NCI-H2081 treated with DMSO at 0.1 percent for 48 hours (cell line): ENCODE measurements at regions not wholly inside any gene's neighbourhood (a gene's known extent, or its start where the extent isn't known, plus 50 kb on each side); places are given as distances from the start of the nearest gene placed in this dataset.

Experiments used
- DNase-seq: peaks from one replicate; lab custom pipeline; 2025; lab: John Stamatoyannopoulos, UW

DNA sequence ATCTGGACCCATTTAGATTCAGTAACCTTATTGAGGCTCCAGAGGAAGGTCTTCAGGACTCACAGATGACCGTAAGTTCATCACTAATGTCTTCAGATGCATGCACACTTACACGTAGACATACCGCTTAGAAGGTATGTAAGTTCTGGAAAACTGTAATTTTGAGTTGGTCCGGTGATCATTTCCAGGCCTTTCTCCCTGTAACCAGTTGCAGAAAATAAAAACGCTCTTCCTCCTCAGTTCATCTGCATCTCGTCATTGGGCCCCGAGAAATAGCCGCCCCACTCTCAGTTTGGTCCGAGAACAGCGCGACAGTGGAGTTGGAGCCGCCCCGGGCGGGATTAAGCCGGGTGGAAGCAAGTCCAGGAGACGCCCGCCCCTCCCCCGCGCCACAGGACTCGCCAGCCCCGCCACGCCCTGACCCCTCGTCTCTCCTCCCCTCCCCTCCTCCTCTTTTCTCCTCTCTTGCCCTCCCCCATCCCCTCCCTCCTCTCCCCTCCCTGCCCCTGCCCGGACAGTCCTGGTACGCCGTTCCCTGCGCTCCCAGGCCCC is 83.7 kb downstream of the TNFAIP2 start:
- DNase-seq = no peak

- no peak for DNase-seq
Observed at GRCh38 chr14:103207388-103208072, 84.3 kb downstream of the TNFAIP2 start.

DNA sequence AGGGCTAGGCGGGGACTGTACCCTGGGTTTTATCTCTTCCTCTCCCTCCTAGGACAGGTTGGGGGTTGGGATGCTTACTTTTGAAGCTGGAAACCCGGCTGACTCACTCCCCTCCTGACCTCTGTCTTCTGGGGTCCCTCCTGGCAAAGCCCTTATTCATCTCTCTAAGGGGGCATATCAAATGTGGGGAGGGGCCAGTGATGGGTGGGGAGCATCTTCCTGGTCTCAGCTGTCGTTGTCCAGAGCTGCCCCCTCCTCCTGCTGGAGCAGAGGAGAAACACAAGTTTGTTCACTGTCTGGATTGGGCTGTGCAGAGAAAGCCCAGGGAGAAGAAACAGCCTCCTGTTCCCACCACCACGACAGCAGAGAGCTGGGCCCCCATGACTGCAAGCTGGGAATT is 85.8 kb downstream of the TNFAIP2 start:
- no peak for DNase-seq

DNA sequence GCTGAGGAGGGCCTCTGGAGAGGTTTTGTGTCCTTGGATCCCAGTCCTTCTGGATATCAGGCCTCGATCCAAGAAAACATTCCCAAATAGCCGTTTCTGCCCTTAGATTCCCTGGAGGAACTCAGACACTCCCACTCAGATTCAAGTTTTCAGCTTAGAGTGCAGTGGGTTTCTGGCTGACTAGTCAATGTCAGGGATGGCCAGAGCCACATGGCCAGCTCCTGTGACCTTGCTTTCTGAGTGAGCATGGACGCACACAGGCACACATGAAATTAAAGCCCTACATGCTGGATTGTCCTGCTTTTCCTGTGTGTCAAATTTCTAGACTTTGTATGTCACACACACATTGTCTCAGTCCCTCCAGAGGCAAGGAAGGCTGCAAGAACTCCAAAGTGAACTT is 86.2 kb downstream of the TNFAIP2 start:
- DNase-seq = no peak

DNA sequence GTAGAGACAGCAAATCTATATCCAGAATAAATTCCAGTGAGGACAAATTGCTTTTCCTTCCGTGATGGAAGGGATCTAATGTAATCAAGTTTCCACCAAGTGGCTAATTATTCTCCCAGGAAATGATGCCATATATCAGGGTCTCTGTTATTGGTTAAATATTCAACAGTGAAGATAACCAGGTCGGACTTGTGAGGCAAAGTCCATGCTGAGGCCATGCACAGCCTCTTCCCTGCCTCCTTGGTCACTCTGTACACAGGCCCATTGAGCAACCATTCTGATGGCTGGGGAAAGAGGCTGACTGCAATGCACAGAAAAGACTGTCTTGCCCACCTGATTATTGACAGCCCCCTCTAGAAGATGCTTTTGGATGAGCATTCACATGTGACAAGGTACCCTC is 90.1 kb downstream of the TNFAIP2 start:
- no peak for DNase-seq

DNA sequence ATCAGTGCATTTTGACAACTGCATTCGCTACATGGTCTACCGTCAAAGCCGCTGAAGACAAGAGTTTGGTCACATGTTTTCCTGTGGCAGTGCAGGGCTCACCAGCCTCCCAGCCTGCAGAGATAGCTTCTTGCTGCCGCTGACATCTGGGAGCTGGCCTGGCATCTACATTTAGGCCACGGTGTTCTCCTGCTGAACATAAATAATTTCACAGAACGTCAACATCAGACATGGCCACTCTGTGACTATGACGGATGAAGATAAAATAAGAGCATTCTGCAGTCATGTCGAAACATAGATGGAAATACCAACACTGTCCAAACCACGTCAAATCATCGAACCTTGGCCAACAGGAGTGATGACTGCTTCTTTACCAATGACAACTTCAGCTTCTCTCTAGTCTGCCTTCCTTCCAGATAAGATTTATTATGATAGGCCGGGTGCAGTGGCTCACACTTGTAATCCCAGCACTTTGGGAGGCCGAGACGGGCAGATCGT is 91.2 kb downstream of the TNFAIP2 start:
- DNase-seq = no peak

- DNase-seq = no peak
Observed at GRCh38 chr14:103216399-103216798, 93.1 kb downstream of the TNFAIP2 start.

GRCh38 chr14:103216857-103217256 is 93.6 kb downstream of the TNFAIP2 start:
- no peak for DNase-seq

GRCh38 chr14:103217538-103217937 is 94.3 kb downstream of the TNFAIP2 start:
- DNase-seq = no peak

DNA sequence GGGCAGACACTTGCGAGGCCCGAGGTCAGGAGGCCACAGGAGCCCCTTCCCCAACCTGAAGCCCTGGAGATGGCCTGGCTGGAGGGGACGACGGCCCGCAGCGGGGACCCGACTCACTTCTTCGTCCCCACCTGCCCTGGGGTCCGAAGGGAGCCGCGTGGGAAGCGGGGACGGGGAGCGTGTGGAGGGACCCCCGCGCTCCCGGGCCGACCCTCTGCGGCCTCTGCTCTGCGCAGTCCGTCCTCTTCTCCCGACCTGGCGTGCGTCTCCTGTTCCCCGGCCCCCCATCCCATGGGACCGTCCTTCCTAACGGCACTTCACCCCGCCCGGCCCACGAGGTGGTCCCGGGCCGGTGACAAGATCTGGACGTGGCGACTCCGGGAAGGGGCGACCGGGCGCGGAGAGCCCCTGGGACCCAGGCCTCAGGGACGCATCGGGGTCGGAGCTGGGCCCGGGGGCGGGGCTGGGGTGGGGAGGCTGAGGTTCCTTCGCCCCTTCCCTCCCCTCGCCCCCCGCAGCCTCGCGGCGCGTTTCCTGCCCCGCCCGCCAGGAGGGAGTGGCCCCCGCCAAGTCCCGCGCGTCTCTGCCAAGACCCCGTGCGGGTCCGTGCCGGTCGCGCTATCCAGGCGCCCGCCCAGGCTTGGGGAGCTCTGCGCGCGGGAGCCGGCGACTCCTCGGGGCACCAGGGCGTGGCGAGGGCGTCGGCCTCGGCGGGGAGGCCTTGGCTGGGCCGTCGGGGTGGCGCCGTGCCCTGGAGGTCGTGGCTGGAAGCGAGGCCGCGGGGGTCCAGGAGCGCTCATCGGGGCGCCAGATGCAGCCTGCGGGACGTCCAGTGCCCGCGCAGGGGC is 97.1 kb downstream of the TNFAIP2 start:
- no peak for DNase-seq

DNA sequence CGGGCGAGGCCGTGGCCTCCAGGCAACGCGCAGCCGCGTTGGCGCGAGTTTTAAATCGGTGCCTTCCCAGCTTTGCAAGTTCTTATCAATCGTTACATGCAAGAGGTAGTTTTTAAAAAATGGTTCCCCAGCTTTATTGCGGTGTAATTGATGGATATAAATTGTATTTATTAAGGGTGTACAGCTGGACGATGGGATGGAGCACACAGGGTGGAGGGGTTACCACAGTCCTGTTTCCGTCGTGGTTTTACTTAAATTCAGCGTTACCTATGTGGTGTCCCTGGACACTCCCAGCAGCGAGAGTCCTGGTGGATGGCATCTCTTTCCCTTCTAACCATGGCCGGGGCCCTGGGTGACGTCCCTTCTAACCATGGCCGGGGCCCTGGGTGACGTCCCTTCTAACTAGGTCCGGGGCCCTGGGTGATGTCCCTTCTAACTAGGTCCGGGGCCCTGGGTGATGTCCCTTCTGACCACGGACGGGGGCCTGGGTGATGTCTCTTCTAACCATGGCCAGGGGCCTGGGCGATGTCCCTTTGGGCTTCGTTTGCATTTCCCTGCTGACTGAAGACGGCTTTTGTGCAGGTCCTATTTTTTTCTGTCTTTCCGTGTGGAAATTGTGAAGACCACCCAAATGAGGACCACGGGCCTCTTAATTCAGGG is 97.9 kb downstream of the TNFAIP2 start:
- DNase-seq = no peak

DNA sequence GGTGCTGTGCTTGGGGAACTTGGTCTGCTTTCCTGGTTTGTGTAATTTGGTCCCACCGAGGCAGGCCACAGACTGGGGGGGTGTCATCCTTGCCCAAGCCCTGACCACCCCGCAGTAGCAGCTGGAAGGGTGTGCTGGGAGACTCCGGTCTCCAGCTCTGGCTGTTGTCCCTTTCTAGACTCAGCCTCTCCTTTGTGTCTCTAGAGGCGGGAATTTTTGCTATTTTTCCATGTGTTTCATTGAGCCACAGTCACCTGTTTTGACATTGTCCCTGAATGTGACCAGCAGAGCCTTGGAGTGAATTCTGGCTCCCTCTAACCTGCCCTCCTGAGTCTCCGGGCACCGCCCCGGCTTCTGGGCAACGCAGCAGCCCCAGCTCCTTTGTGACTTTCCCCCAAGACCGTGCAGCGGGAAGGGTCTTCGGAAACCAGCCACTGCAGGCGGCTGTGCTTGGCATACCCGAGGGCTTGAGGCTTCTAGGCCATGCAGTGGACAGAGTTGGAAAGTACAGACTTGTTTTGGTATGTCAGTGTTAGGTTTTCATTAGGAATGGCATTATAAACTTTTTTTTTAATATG is 98.6 kb downstream of the TNFAIP2 start:
- no peak for DNase-seq

- DNase-seq = no peak
Observed at GRCh38 chr14:103223818-103224352, 100.6 kb downstream of the TNFAIP2 start.

DNA sequence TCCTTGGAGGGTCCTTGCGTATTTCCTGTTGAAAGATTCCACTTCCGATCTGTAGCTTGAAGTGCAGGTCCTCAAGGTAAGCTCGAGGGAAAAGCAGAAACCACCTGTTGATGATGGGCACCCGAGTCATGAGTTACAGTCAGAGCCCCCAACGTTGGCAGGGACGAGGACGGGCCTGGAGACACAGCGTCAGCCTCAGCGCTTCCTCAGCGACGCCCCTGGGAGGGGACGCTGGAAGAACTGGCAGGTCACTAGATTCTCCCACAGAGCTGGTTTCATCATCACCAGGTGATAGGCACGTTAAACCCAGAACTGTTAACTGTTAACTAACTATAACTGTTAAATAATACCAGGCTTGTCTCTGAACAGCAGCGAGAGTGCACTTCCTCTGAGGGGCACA is 101.8 kb downstream of the TNFAIP2 start:
- no peak for DNase-seq

- DNase-seq = no peak
Observed at GRCh38 chr14:103225476-103225875, 102.2 kb downstream of the TNFAIP2 start.

- no peak for DNase-seq
Observed at GRCh38 chr14:103227094-103227768, 104.0 kb downstream of the TNFAIP2 start.

- no peak for DNase-seq
Observed at GRCh38 chr14:103228076-103228806, 105.0 kb downstream of the TNFAIP2 start.

DNA sequence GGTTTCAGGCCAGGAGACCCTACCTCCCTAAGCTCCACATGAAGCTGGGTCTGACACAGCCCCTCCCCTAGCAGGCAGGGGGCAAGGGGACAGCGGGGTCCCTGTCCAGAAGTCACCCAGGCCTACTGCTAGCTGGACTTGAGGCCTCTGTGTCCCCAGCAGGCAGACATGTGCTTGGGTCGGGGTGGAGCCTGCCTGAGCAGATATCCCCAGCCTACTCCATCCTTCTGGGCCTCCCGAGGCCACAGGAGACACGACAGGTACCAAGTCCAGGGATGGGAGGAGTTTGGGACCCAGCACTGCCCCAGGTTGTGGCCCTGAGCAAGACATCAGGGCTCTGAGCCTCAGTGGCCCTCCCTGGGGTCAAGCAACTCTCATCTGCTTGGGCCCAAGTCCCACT is 105.2 kb upstream of the EIF5 start:
- DNase-seq = no peak

DNA sequence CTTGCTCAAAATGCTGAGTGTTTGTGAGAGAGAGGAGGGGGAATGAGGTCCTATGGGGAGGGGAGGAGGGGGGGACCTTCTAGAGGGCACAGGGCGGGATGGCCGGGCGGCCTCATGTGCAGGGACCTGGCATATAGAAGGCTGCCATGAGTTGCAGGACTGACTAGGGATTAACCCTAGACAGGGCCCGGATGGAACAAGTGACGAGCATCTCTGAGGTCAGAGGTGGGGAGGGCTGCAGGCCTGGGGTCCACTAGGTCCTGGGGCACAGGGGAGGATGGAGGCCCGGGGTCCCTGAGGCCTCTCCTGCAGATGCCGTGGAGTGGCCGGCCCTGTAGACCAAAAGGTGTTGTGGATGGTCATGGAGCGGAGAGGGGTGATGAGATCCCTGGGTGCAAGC is 104.0 kb upstream of the EIF5 start:
- DNase-seq = no peak

GRCh38 chr14:103230658-103231334 is 103.2 kb upstream of the EIF5 start:
- no peak for DNase-seq
